NCI-H774 (cell line): ENCODE measurements at regions not wholly inside any gene's neighbourhood (a gene's known extent, or its start where the extent isn't known, plus 50 kb on each side); places are given as distances from the start of the nearest gene placed in this dataset.

Experiments used
- DNase-seq: peaks from one replicate; lab custom pipeline; 2025; lab: John Stamatoyannopoulos, UW

GRCh38 chr9:107431461-107431860 lies 58.1 kb downstream of the KLF4 start:
- DNase-seq = no peak

GRCh38 chr9:107430071-107430470 lies 59.5 kb downstream of the KLF4 start:
- no peak for DNase-seq

- DNase-seq = no peak
Observed at GRCh38 chr9:107426126-107426525, 63.4 kb downstream of the KLF4 start.

GRCh38 chr9:107425101-107426025 lies 64.2 kb downstream of the KLF4 start:
- DNase-seq = no peak

GRCh38 chr9:107423540-107423939 lies 66.0 kb downstream of the KLF4 start:
- no peak for DNase-seq

- DNase-seq = peak; percentile 75
Observed at GRCh38 chr9:107422189-107423185, 67.1 kb downstream of the KLF4 start.

GRCh38 chr9:107410420-107410819 lies 79.1 kb downstream of the KLF4 start:
- DNase-seq = no peak

- DNase-seq = no peak
Observed at GRCh38 chr9:107409581-107410389, 79.8 kb downstream of the KLF4 start.

GRCh38 chr9:107407675-107408074 lies 81.9 kb downstream of the KLF4 start:
- DNase-seq = no peak

GRCh38 chr9:107405511-107405910 lies 84.1 kb downstream of the KLF4 start:
- no peak for DNase-seq

GRCh38 chr9:107404736-107405135 lies 84.8 kb downstream of the KLF4 start:
- DNase-seq = no peak

GRCh38 chr9:107404161-107404560 lies 85.4 kb downstream of the KLF4 start:
- no peak for DNase-seq

- DNase-seq = peak; percentile 12
Observed at GRCh38 chr9:107397076-107398044, 92.2 kb downstream of the KLF4 start.

GRCh38 chr9:107394264-107394663 lies 95.3 kb downstream of the KLF4 start:
- no peak for DNase-seq

- no peak for DNase-seq
Observed at GRCh38 chr9:107390778-107391177, 98.8 kb downstream of the KLF4 start.

GRCh38 chr9:107390279-107390678 lies 99.3 kb downstream of the KLF4 start:
- no peak for DNase-seq

- DNase-seq = no peak
Observed at GRCh38 chr9:107389617-107390071, 99.9 kb downstream of the KLF4 start.

- DNase-seq = no peak
Observed at GRCh38 chr9:107388890-107389289, 100.7 kb downstream of the KLF4 start.

GRCh38 chr9:107387409-107387808 lies 102.2 kb downstream of the KLF4 start:
- no peak for DNase-seq

GRCh38 chr9:107386396-107386795 lies 103.2 kb downstream of the KLF4 start:
- no peak for DNase-seq
